ENCODE measurements at regions not wholly inside any gene's neighbourhood (a gene's known extent, or its start where the extent isn't known, plus 50 kb on each side); places are given as distances from the start of the nearest gene placed in this dataset.

- TF ChIP-seq CTCF (conservative IDR thresholded peaks at IDR 0.05 in 1 of 2, IDR thresholded peaks at IDR 0.05 in 1 of 2; ENCODE audit: extremely low read depth in 1 of 2, insufficient read depth in 1 of 2, low read depth in 1 of 2, low read length in 2 of 2) (no peak), EZH2 (IDR thresholded peaks at IDR 0.05; ENCODE audit: borderline replicate concordance, low read length) (no peak)
Measured at GRCh38 chr1:91575909-91576519, 75.4 kb downstream of the CDC7 start.

Measured in mammary epithelial cell (primary cell).